SK-N-SH (cell line): ENCODE measurements at regions not wholly inside any gene's neighbourhood (a gene's known extent, or its start where the extent isn't known, plus 50 kb on each side); places are given as distances from the start of the nearest gene placed in this dataset.
"Not testable (repeated sequence)": the region's sequence is repeated elsewhere in the genome, so short reads cannot be mapped to it uniquely, and the experiment has no call there.

Source experiments
- POLR2AphosphoS5 ChIP-seq: IDR thresholded peaks from 2 replicates; pipeline ENCODE4 v1.6.1; 2012; ENCODE audit warnings: low read depth, low read length
- TCF12 ChIP-seq: IDR thresholded peaks from 2 replicates; pipeline ENCODE4 v1.4.0; 2012

DNA sequence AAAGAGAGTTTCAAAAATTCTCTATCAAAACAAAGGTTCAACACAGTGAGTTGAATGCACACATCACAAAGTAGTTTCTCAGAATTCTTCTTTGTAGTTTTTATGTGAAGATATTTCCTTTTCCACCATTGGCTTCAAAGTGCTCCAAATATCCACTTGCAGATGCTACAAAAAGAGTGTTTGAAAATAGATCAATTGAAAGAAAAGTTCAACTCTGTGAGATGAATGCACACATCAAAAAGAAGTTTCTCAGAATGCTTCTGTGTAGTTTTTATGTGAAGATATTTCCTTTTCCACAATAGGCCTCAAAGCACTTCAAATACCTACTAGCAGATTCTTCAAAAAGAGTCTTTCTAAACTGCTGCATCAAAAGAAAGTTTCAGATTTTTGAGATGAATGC lies 298.3 kb upstream of the DEFB115 start:
- not testable (repeated sequence) for TF ChIP-seq TCF12, POLR2AphosphoS5
